GM23248 (cell line): ENCODE measurements at regions not wholly inside any gene's neighbourhood (a gene's known extent, or its start where the extent isn't known, plus 50 kb on each side); places are given as distances from the start of the nearest gene placed in this dataset.
"Not testable (repeated sequence)": the region's sequence is repeated elsewhere in the genome, so short reads cannot be mapped to it uniquely, and the experiment has no call there.

Source experiments
- EZH2 ChIP-seq: fragments of 200-600 bp; sonication (generic); IDR thresholded peaks from 2 replicates; pipeline ENCODE4 v1.6.1; 2018; ENCODE audit warnings: antibody characterized with exemption, mild to moderate bottlenecking; ENCODE audit not compliant: insufficient read depth, poor library complexity, severe bottlenecking
- EZH2phosphoT487 ChIP-seq: fragments of 200-600 bp; sonication (generic); IDR thresholded peaks from 2 replicates; pipeline ENCODE4 v1.6.1; 2018; ENCODE audit warnings: antibody characterized with exemption, moderate library complexity, mild to moderate bottlenecking, low read depth; ENCODE audit not compliant: insufficient read depth

DNA sequence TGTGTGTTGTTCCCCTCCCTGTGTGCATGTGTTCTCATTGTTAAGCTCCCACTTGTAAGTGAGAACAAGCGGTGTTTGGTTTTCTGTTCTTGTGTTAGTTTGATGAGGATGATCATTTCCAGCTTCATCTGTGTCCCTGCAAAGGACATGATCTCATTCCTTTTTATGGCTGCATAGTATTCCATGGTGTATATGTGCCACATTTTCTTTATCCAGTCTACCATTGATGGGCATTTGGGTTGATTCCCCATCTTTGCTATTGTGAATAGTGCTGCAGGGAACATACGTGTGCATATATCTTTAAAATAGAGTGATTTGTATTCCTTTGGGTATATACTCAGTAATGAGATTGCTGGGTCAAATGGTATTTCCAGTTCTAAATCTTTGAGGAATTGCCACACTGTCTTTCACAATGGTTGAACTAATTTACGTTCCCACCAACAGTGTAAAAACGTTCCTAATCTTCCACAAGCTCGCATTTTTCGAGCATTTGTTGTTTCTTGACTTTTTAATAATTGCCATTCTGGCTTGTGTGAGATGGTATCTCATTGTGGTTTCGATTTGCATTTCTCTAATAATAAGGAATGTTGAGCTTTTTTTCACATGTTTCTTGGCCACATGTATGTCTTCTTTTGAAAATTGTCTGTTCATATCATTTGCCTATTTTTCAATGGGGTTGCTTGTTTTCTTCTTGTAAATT, 60.6 kb upstream of the PPP1R12A start:
- not testable (repeated sequence) for TF ChIP-seq EZH2, EZH2phosphoT487
